Sigmoid colon (tissue), 4 donors: ENCODE measurements at regions not wholly inside any gene's neighbourhood (a gene's known extent, or its start where the extent isn't known, plus 50 kb on each side); places are given as distances from the start of the nearest gene placed in this dataset.

Source experiments
- CTCF ChIP-seq, 4 experiments: fragments of 450-650 bp in 3 of 4; fragments of 200-600 bp in 1 of 4; IDR thresholded peaks; one replicate each; pipeline ENCODE4 v1.5.1; 2016 to 2019; ENCODE audit warnings: antibody characterized with exemption in 4 of 4, mild to moderate bottlenecking in 3 of 4, moderate library complexity in 2 of 4
- EP300 ChIP-seq, 4 donors: sonication (generic); formaldehyde crosslinking; IDR thresholded peaks; one replicate each; pipeline ENCODE4 v1.6.1; 2017; ENCODE audit warnings: antibody characterized with exemption in 4 of 4
- POLR2A ChIP-seq, 2 donors: fragments of 450-650 bp; IDR thresholded peaks; one replicate each; pipeline ENCODE4 v1.6.1; 2016; ENCODE audit warnings: antibody characterized with exemption in 2 of 2, mild to moderate bottlenecking in 2 of 2, moderate library complexity in 2 of 2
- POLR2AphosphoS5 ChIP-seq, 4 donors: sonication (generic); formaldehyde crosslinking; IDR thresholded peaks; one replicate each; pipeline ENCODE4 v1.6.1; 2017; ENCODE audit warnings: antibody characterized with exemption in 4 of 4

GRCh38 chr19:13606156-13606555 lies 99.9 kb upstream of the CACNA1A start:
- no peak for TF ChIP-seq CTCF (IDR thresholded peaks at IDR 0.05)
- TF ChIP-seq POLR2AphosphoS5 (IDR thresholded peaks at IDR 0.05), result no peak
- TF ChIP-seq EP300 (IDR thresholded peaks at IDR 0.05), result no peak
- no peak for TF ChIP-seq POLR2A (IDR thresholded peaks at IDR 0.05)
